ENCODE measurements at regions not wholly inside any gene's neighbourhood (a gene's known extent, or its start where the extent isn't known, plus 50 kb on each side); places are given as distances from the start of the nearest gene placed in this dataset.

DNA sequence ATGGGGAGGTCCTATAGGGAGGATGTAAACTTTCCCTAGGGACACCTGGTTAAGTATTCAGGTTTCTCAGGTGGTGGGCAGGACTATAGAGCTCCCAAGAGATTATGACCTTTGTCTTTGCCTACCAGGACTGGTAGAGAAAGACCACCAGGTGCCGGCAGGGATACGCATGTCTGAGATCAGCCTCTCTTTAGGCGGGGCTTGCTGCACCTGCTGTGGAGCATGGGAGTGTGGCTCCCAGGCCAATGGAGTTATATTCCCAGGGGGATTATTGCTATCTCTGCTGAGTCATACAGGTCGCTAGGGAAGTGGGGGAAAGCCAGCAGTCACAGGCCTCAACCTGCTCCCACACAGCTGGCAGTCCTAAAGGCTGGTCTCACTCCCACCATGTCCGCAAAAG, 280.5 kb upstream of the MMS22L start:
- Histone ChIP-seq H3K9me3 (no peaks in the 10 kb centered on the region), H3K27me3 (0 out of 2 replicates have a peak, but pooled peaks cover 3% of the 10 kb centered on the region), H3K4me1 (no peaks in the 10 kb centered on the region; the same call in 1 of the 2 replicates), H3K4me3 (ENCODE audit: low read depth, low read length) (no peak overlapping the region), H3K36me3 (no peaks in the 10 kb centered on the region)
- TF ChIP-seq, protein P1, sequence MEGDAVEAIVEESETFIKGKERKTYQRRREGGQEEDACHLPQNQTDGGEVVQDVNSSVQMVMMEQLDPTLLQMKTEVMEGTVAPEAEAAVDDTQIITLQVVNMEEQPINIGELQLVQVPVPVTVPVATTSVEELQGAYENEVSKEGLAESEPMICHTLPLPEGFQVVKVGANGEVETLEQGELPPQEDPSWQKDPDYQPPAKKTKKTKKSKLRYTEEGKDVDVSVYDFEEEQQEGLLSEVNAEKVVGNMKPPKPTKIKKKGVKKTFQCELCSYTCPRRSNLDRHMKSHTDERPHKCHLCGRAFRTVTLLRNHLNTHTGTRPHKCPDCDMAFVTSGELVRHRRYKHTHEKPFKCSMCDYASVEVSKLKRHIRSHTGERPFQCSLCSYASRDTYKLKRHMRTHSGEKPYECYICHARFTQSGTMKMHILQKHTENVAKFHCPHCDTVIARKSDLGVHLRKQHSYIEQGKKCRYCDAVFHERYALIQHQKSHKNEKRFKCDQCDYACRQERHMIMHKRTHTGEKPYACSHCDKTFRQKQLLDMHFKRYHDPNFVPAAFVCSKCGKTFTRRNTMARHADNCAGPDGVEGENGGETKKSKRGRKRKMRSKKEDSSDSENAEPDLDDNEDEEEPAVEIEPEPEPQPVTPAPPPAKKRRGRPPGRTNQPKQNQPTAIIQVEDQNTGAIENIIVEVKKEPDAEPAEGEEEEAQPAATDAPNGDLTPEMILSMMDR (IDR thresholded peaks at IDR 0.05; ENCODE audit: low read depth, low read length): no peak
- peak; percentile 17 for DNase-seq

DNA sequence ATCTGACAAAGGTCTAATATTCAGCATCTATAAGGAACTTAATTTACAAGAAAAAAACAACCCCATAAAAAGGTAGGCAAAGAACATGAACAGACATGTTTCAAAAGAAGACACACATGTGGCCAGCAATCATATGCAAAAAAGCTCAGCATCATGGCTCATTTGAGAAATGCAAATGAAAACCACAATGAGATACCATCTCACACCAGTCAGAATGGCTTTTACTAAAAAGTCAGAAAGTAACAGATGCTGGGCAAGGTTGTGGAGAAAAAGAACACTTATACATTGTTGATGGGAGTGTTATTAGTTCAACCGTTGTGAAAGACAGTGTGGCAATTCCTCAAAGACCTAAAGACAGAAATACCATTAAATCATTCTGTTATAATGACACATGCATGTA, 289.9 kb upstream of the MMS22L start:
- Histone ChIP-seq H3K27me3 (no peaks in the 10 kb centered on the region), H3K9me3 (no peaks in the 10 kb centered on the region), H3K4me3 (ENCODE audit: low read depth, low read length) (no peak overlapping the region), H3K36me3 (no peaks in the 10 kb centered on the region), H3K4me1 (no peaks in the 10 kb centered on the region)
- DNase-seq: no peak
- TF ChIP-seq, protein P1 (IDR thresholded peaks at IDR 0.05; ENCODE audit: low read depth, low read length): no peak

DNA sequence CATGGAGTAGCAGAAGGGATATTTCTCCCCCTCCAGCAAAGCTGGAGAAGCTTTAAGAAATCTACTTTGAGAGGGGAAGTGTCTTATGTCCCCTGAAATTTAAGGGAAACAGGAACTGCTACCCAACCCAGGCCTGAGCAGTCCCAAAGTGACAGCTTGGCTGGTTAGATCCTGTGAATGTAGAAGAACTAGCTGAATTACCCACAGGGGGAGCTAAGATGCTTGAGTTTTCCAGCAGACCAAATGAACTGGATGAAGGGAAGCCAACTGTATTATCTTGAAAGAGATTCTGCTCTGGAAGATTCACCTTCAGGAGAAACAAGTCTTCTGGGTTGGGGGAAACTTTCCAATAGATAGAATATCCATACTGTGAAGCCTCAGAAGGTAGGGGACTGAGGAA, 303.3 kb upstream of the MMS22L start:
- TF ChIP-seq, protein P1 (IDR thresholded peaks at IDR 0.05; ENCODE audit: low read depth, low read length): peak; percentile 67
- Histone ChIP-seq H3K27me3 (no peaks in the 10 kb centered on the region), H3K9me3 (no peaks in the 10 kb centered on the region), H3K4me1 (peaks cover 3% of the 10 kb centered on the region; the same call in 1 of the 2 replicates), H3K4me3 (ENCODE audit: low read depth, low read length) (no peak overlapping the region), H3K36me3 (no peaks in the 10 kb centered on the region)
- DNase-seq: peak; percentile 26

DNA sequence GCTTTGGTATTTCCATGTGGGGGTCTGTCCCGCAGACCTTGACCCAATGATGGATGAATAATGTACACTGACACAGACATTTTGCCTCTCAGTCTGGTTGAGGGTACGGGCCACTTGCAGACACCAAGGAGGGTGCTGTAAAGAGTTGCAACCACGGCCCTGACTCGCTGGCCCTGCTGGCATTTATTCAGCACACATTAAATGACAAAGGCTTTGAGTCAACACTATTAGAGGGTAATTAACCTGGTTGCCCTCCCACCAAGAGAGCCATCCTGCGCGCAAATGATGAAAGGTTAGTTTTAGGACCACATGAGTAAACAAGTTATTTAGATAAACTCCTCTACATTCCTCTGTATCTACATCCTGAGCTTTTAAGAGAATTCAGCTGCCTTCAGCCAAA, 308.9 kb upstream of the MMS22L start:
- Histone ChIP-seq H3K4me3 (ENCODE audit: low read depth, low read length) (no peak overlapping the region), H3K36me3 (no peaks in the 10 kb centered on the region), H3K4me1 (no peaks in the 10 kb centered on the region), H3K9me3 (no peaks in the 10 kb centered on the region), H3K27me3 (no peaks in the 10 kb centered on the region)
- TF ChIP-seq, protein P1 (IDR thresholded peaks at IDR 0.05; ENCODE audit: low read depth, low read length): no peak
- DNase-seq: no peak

DNA sequence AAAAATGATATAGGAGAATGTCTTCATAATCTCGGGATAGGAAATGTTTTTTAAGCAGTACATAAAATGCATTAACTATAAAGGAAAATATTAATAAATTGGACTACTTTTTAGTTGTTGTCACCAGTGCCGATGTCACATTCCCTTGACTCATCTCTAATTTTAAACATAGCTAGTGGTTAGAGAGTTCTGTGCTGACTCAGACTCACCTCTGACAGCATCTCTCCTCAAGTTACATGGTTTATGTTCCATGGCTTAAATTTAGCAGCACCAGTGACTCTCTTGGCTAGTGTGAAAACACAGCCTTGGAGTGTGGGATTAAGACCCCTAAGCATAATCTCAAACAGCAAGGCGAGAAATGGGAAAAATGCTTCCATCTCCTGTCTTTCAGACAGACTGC, 311.8 kb upstream of the MMS22L start:
- H3K36me3 ChIP-seq: no peaks in the 10 kb centered on the region
- no peak overlapping the region for H3K4me3 ChIP-seq (ENCODE audit: low read depth, low read length)
- H3K4me1 ChIP-seq: no peaks in the 10 kb centered on the region
- no peaks in the 10 kb centered on the region for H3K27me3 ChIP-seq
- TF ChIP-seq, protein P1 (IDR thresholded peaks at IDR 0.05; ENCODE audit: low read depth, low read length): no peak
- no peaks in the 10 kb centered on the region for H3K9me3 ChIP-seq
- no peak for DNase-seq

DNA sequence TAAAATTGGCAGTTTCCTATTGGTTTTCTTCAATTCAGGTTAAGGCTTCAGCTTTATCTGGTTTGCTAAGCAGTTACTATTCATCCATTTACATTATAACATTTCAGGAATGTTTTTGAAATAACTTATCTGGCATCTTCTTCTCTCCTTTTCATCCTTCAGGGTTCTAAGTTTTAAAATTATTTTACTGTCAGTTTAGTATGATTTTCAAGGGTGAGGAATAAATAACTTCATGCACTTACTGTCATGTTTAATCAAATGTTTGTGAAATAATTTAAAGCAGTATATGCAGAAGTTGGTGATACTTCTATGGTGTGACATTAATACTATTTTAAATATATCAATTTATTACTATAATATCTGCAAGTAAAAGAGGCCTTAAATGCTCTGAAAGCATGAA, 338.1 kb upstream of the MMS22L start:
- no peaks in the 10 kb centered on the region for H3K36me3 ChIP-seq
- DNase-seq: no peak

More for the DNA sequence above, 338.1 kb upstream of the MMS22L start:
- H3K9me3 ChIP-seq: no peaks in the 10 kb centered on the region; the same call in 1 of the 2 replicates
- TF ChIP-seq, protein P1 (IDR thresholded peaks at IDR 0.05; ENCODE audit: low read depth, low read length): no peak
- H3K27me3 ChIP-seq: no peaks in the 10 kb centered on the region
- no peaks in the 10 kb centered on the region for H3K4me1 ChIP-seq
- no peak overlapping the region for H3K4me3 ChIP-seq (ENCODE audit: low read depth, low read length)
